22Rv1 (cell line): ENCODE measurements at regions not wholly inside any gene's neighbourhood (a gene's known extent, or its start where the extent isn't known, plus 50 kb on each side); places are given as distances from the start of the nearest gene placed in this dataset.

Experiments used
- H3K27ac ChIP-seq: fragments of 450-650 bp; 2 replicates; pipeline ENCODE4 v1.5.1; 2017
- CTCF ChIP-seq: fragments of 450-650 bp; IDR thresholded peaks from 2 replicates; pipeline ENCODE4 v1.5.1; 2017; ENCODE audit warnings: mild to moderate bottlenecking
- ZFX ChIP-seq: fragments of 450-650 bp; IDR thresholded peaks from 2 replicates; pipeline ENCODE4 v1.6.1; 2017; ENCODE audit warnings: antibody characterized with exemption, borderline replicate concordance

DNA sequence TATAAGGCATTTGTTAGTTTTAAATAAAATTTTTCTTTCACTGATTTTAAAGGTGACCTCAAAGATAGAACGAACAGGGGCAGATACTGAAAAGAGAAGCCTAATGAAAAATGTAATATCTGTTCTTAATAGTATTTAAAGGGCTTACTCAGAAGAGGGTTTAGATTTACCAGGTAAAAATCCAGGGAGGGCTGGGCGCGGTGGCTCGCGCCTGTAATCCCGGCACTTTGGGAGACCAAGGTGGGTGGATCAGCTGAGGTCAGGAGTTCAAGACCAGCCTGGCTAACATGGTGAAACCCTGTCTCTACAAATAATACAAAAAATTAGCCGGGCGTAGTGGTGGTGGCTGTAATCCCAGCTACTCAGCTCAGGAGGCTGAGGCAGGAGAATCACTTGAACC, 108.3 kb upstream of the CNTNAP2 start:
- no peak overlapping the region for H3K27ac ChIP-seq
- TF ChIP-seq CTCF (no peak), ZFX (no peak)

DNA sequence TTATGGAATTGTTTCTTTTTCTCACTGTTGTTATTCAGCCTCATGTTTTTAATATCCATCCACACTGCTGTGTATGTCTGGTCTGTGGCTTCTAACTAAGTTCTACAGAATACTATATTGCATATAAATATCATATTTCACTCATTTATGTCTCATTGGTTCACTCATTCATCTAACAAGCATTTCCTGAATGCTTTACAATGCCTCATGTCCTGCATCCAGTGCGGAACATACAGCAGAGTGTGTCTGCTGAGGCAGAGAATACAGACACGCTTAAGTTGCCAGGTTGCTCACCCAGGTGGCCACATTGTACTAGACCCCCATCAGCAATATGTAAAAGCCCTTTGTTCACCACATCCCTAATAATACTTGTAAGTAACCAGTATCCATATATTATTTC, 111.8 kb upstream of the CNTNAP2 start:
- no peak overlapping the region for H3K27ac ChIP-seq
- TF ChIP-seq ZFX = no peak
- TF ChIP-seq CTCF = no peak

DNA sequence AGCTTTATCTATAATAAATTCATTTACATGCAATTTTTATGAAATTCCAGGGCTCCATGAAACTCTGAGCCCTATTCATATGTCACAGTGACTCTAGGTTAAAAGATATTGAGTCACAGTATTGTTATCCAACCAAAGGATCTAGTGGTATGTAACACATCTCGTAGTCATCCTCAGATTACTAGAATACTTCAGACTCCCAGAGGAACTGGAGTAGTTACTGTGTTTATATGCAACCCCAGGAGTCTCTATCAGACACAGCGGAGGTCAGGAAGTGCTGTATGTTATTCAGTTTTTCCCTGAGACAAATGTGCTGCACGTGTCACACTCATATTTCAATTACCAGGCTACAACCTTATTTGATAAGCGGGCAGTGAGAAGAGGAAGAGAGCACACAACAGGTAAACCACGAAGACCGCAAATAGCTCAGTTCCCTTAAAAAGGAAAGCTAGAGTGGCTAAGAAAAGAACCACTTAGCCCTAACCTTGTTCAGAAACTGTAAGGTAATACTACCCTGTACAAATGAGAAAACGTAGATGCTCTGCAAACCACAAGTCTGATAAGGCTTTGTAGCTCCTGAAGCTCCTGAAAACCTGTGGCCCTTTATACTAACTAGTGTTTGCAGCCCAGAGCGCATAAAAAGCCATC, 114.0 kb upstream of the CNTNAP2 start:
- no peak overlapping the region for H3K27ac ChIP-seq
- TF ChIP-seq ZFX (no peak), CTCF (no peak)

GRCh38 chr7:146002008-146002407, 114.6 kb upstream of the CNTNAP2 start:
- TF ChIP-seq ZFX = no peak
- no peak for TF ChIP-seq CTCF
- no peak overlapping the region for H3K27ac ChIP-seq

GRCh38 chr7:146000882-146001281, 115.7 kb upstream of the CNTNAP2 start:
- TF ChIP-seq ZFX (no peak), CTCF (no peak)
- H3K27ac ChIP-seq = no peak overlapping the region

- TF ChIP-seq ZFX (no peak), CTCF (no peak)
Observed at GRCh38 chr7:145989469-145989868, 127.1 kb upstream of the CNTNAP2 start.

GRCh38 chr7:145986248-145986874, 130.2 kb upstream of the CNTNAP2 start:
- TF ChIP-seq CTCF (no peak), ZFX (no peak)
- H3K27ac ChIP-seq = no peak overlapping the region

More at GRCh38 chr7:145989469-145989868, 127.1 kb upstream of the CNTNAP2 start:
- H3K27ac ChIP-seq = no peak overlapping the region
